Muscle of leg (tissue), 3 donors: ENCODE measurements at regions not wholly inside any gene's neighbourhood (a gene's known extent, or its start where the extent isn't known, plus 50 kb on each side); places are given as distances from the start of the nearest gene placed in this dataset.

Experiments used
- DNase-seq: peaks from one replicate; pipeline ENCODE4 v3.0.0; 2013
- H3K27ac ChIP-seq: one replicate; pipeline ENCODE4 v1.5.1; 2013; ENCODE audit warnings: mild to moderate bottlenecking, low read length, control low read depth
- H3K27me3 ChIP-seq: one replicate; pipeline ENCODE4 v1.6.1; 2013; ENCODE audit warnings: low read length; ENCODE audit not compliant: control insufficient read depth, insufficient read depth
- H3K36me3 ChIP-seq: one replicate; pipeline ENCODE4 v1.6.1; 2013; ENCODE audit warnings: low read length; ENCODE audit not compliant: control insufficient read depth, insufficient read depth
- H3K4me1 ChIP-seq: one replicate; pipeline ENCODE4 v1.6.1; 2013; ENCODE audit warnings: low read length; ENCODE audit not compliant: control insufficient read depth, insufficient read depth
- H3K4me3 ChIP-seq: one replicate; pipeline ENCODE4 v1.5.1; 2013; ENCODE audit warnings: low read length, control low read depth
- H3K9me3 ChIP-seq: replicated peaks from 2 replicates; pipeline ENCODE4 v1.6.1; 2013; ENCODE audit warnings: low read depth, low read length; ENCODE audit not compliant: control insufficient read depth
- WGBS: methylation state at CpG from one replicate; pipeline ENCODE4 v1.1.5; 2013; ENCODE audit warnings: missing lambda C conversion rate; ENCODE audit not compliant: insufficient coverage; 5-methylcytosine and 5-hydroxymethylcytosine counted together

GRCh38 chr1:177849130-177849529 lies 120.7 kb downstream of the SEC16B start:
- Histone ChIP-seq H3K36me3 (no peaks in the 10 kb centered on the region), H3K27me3 (no peaks in the 10 kb centered on the region), H3K4me3 (no peak overlapping the region), H3K27ac (no peak overlapping the region), H3K9me3 (no peaks in the 10 kb centered on the region), H3K4me1 (no peaks in the 10 kb centered on the region)
- no peak for DNase-seq

GRCh38 chr1:177848577-177848976 lies 121.3 kb downstream of the SEC16B start:
- DNase-seq: no peak
- Histone ChIP-seq H3K4me1 (no peaks in the 10 kb centered on the region), H3K36me3 (no peaks in the 10 kb centered on the region), H3K4me3 (no peak overlapping the region), H3K27ac (no peak overlapping the region), H3K9me3 (no peaks in the 10 kb centered on the region), H3K27me3 (no peaks in the 10 kb centered on the region)
- WGBS: 91% methylated on average over 4 of the region's 4 CpGs

- no peak for DNase-seq
- no peaks in the 10 kb centered on the region for H3K4me1 ChIP-seq
- no peaks in the 10 kb centered on the region for H3K9me3 ChIP-seq
- no peak overlapping the region for H3K27ac ChIP-seq
- H3K4me3 ChIP-seq: no peak overlapping the region
- no peaks in the 10 kb centered on the region for H3K27me3 ChIP-seq
- no CpG with 5 or more reads among the region's 5 CpGs for WGBS
- H3K36me3 ChIP-seq: no peaks in the 10 kb centered on the region
Observed at GRCh38 chr1:177847843-177848242, 122.0 kb downstream of the SEC16B start.

- H3K9me3 ChIP-seq: no peaks in the 10 kb centered on the region
- H3K4me3 ChIP-seq: no peak overlapping the region
- no peak for DNase-seq
- peaks cover 3% of the 10 kb centered on the region for H3K27me3 ChIP-seq
- H3K4me1 ChIP-seq: no peaks in the 10 kb centered on the region
- H3K27ac ChIP-seq: no peak overlapping the region
- no peaks in the 10 kb centered on the region for H3K36me3 ChIP-seq
- 66% methylated on average over 4 of the region's 8 CpGs for WGBS
Observed at GRCh38 chr1:177838907-177839485, 130.9 kb downstream of the SEC16B start.

GRCh38 chr1:177833631-177834030 lies 136.2 kb downstream of the SEC16B start:
- H3K36me3 ChIP-seq: no peaks in the 10 kb centered on the region

GRCh38 chr1:177830531-177831135 lies 139.2 kb downstream of the SEC16B start:
- WGBS: no CpG with 5 or more reads among the region's 4 CpGs
- DNase-seq: no peak
- no peaks in the 10 kb centered on the region for H3K36me3 ChIP-seq
- H3K4me3 ChIP-seq: no peak overlapping the region
- no peaks in the 10 kb centered on the region for H3K27me3 ChIP-seq
- H3K4me1 ChIP-seq: no peaks in the 10 kb centered on the region
- no peak overlapping the region for H3K27ac ChIP-seq
- no peaks in the 10 kb centered on the region for H3K9me3 ChIP-seq

More at GRCh38 chr1:177833631-177834030, 136.2 kb downstream of the SEC16B start:
- no peak for DNase-seq
- no peaks in the 10 kb centered on the region for H3K4me1 ChIP-seq
- no CpG with 5 or more reads among the region's 3 CpGs for WGBS
- no peak overlapping the region for H3K27ac ChIP-seq
- H3K9me3 ChIP-seq: no peaks in the 10 kb centered on the region
- no peaks in the 10 kb centered on the region for H3K27me3 ChIP-seq
- H3K4me3 ChIP-seq: no peak overlapping the region

- no peak overlapping the region for H3K4me3 ChIP-seq
- no peaks in the 10 kb centered on the region for H3K9me3 ChIP-seq
- no peak for DNase-seq
- H3K36me3 ChIP-seq: no peaks in the 10 kb centered on the region
- 72% methylated on average over 6 of the region's 6 CpGs for WGBS
- H3K27me3 ChIP-seq: no peaks in the 10 kb centered on the region
- H3K27ac ChIP-seq: no peak overlapping the region
- peaks cover 3% of the 10 kb centered on the region for H3K4me1 ChIP-seq
Observed at GRCh38 chr1:177825276-177825901, 144.5 kb downstream of the SEC16B start.

- peak; percentile 56 for DNase-seq
- H3K27ac ChIP-seq: no peak overlapping the region
- no peak overlapping the region for H3K4me3 ChIP-seq
- no peaks in the 10 kb centered on the region for H3K9me3 ChIP-seq
- H3K4me1 ChIP-seq: peaks cover 3% of the 10 kb centered on the region
- 53% methylated on average over 3 of the region's 5 CpGs for WGBS
- no peaks in the 10 kb centered on the region for H3K27me3 ChIP-seq
- no peaks in the 10 kb centered on the region for H3K36me3 ChIP-seq
Observed at GRCh38 chr1:177824508-177824982, 145.3 kb downstream of the SEC16B start.

GRCh38 chr1:177820213-177820612 lies 149.6 kb downstream of the SEC16B start:
- Histone ChIP-seq H3K4me1 (peaks cover 3% of the 10 kb centered on the region), H3K36me3 (no peaks in the 10 kb centered on the region), H3K4me3 (no peak overlapping the region), H3K27me3 (no peaks in the 10 kb centered on the region), H3K9me3 (no peaks in the 10 kb centered on the region), H3K27ac (no peak overlapping the region)
- WGBS: 60% methylated on average over 6 of the region's 6 CpGs
- DNase-seq: peak; percentile 21

- no peaks in the 10 kb centered on the region for H3K27me3 ChIP-seq
- WGBS: 100% methylated on average over 1 of the region's 7 CpGs
- H3K4me3 ChIP-seq: no peak overlapping the region
- no peaks in the 10 kb centered on the region for H3K36me3 ChIP-seq
- H3K9me3 ChIP-seq: no peaks in the 10 kb centered on the region
- H3K27ac ChIP-seq: no peak overlapping the region
- DNase-seq: no peak
- H3K4me1 ChIP-seq: no peaks in the 10 kb centered on the region
Observed at GRCh38 chr1:177817937-177818875, 151.7 kb downstream of the SEC16B start.
